HL-60 (cell line): ENCODE measurements at regions not wholly inside any gene's neighbourhood (a gene's known extent, or its start where the extent isn't known, plus 50 kb on each side); places are given as distances from the start of the nearest gene placed in this dataset.

Source experiments
- DNase-seq, 2 experiments: peaks; one replicate each; pipeline ENCODE4 v3.0.0-alpha.2; 2010 to 2020; ENCODE audit warnings: low read depth in 1 of 2, low spot score in 1 of 2
- H3K27ac ChIP-seq: fragments of 250-450 bp; sonication (Bioruptor Pico); replicated peaks from 2 replicates; pipeline ENCODE4 v1.5.1; 2020; ENCODE audit warnings: mild to moderate bottlenecking, moderate library complexity
- H3K27me3 ChIP-seq: fragments of 250-450 bp; sonication (Bioruptor Pico); 2 replicates; pipeline ENCODE4 v1.5.1; 2021; ENCODE audit warnings: mild to moderate bottlenecking, moderate library complexity; ENCODE audit not compliant: insufficient read depth, poor library complexity, severe bottlenecking
- H3K4me3 ChIP-seq: replicated peaks from 2 replicates; pipeline ENCODE4 v1.5.1; 2011; ENCODE audit warnings: mild to moderate bottlenecking, control low read depth, low read length; ENCODE audit not compliant: insufficient read depth
- GABPA ChIP-seq: IDR thresholded peaks from 2 replicates; pipeline ENCODE4 v1.6.1; 2012; ENCODE audit warnings: low read depth
- POLR2AphosphoS5 ChIP-seq: IDR thresholded peaks from 2 replicates; pipeline ENCODE4 v1.6.1; 2012; ENCODE audit warnings: low read depth
- SPI1 ChIP-seq: IDR thresholded peaks from 2 replicates; pipeline ENCODE4 v1.6.1; 2012; ENCODE audit warnings: low read depth, mild to moderate bottlenecking, borderline replicate concordance
- TF ChIP-seq, protein P1 (sequence below): IDR thresholded peaks from 2 replicates; pipeline ENCODE4 v1.6.1; 2012; ENCODE audit warnings: low read depth; ENCODE audit not compliant: insufficient replicate concordance
- TF ChIP-seq, protein P2 (sequence below): IDR thresholded peaks from one replicate; pipeline ENCODE4 v1.5.1; 2011; ENCODE audit warnings: low read length, control low read depth, inconsistent platforms; ENCODE audit not compliant: insufficient read depth

DNA sequence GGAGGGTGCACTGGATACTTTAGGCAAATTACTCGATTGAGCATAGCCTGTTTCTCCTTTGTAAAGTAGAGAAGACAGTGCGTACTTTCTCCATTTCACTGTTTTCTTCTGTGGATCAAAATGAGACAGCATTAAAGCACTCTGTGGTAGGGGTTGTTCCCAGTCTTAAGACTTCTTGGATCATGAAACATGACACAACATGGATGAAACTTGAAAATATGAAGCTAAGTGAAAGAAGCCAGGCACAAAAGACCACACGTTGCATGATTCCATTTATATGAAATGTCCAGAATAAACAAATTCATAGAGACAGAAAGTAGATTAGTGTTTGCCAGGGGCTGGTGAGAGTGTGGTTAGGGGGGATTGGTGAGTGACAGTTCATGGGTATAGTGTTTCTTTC lies 61.8 kb upstream of the MED9 start:
- Histone ChIP-seq H3K27ac (no peak overlapping the region), H3K4me3 (no peak overlapping the region), H3K27me3 (no peaks in the 10 kb centered on the region)
- TF ChIP-seq, protein P1, sequence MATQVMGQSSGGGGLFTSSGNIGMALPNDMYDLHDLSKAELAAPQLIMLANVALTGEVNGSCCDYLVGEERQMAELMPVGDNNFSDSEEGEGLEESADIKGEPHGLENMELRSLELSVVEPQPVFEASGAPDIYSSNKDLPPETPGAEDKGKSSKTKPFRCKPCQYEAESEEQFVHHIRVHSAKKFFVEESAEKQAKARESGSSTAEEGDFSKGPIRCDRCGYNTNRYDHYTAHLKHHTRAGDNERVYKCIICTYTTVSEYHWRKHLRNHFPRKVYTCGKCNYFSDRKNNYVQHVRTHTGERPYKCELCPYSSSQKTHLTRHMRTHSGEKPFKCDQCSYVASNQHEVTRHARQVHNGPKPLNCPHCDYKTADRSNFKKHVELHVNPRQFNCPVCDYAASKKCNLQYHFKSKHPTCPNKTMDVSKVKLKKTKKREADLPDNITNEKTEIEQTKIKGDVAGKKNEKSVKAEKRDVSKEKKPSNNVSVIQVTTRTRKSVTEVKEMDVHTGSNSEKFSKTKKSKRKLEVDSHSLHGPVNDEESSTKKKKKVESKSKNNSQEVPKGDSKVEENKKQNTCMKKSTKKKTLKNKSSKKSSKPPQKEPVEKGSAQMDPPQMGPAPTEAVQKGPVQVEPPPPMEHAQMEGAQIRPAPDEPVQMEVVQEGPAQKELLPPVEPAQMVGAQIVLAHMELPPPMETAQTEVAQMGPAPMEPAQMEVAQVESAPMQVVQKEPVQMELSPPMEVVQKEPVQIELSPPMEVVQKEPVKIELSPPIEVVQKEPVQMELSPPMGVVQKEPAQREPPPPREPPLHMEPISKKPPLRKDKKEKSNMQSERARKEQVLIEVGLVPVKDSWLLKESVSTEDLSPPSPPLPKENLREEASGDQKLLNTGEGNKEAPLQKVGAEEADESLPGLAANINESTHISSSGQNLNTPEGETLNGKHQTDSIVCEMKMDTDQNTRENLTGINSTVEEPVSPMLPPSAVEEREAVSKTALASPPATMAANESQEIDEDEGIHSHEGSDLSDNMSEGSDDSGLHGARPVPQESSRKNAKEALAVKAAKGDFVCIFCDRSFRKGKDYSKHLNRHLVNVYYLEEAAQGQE = no peak
- TF ChIP-seq POLR2AphosphoS5 = no peak
- no peak for DNase-seq

DNA sequence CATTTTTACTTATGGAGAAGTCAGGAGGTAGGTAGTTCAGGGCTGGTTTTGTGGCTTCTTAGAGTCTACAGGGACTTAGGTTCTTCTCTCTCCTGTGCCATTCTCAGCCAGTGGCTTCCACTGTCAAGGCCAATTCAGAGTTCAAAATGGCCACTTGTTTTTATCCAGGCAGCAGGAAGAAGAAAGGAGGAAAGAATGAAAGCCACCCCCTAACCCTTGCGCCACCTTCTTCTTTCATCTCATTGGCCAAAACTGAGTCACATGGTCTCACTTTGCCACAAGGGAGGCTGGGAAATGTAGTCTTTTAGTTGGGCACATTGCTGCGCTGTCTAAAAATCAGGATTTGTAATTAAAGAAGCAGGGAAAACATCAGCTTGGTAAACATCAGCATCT lies 60.8 kb upstream of the MED9 start:
- DNase-seq = peak; percentile 49 to 77
- Histone ChIP-seq H3K4me3 (no peak overlapping the region), H3K27me3 (no peaks in the 10 kb centered on the region), H3K27ac (peak overlapping the region; percentile 73)
- TF ChIP-seq POLR2AphosphoS5 (no peak), GABPA (no peak), SPI1 (no peak)

DNA sequence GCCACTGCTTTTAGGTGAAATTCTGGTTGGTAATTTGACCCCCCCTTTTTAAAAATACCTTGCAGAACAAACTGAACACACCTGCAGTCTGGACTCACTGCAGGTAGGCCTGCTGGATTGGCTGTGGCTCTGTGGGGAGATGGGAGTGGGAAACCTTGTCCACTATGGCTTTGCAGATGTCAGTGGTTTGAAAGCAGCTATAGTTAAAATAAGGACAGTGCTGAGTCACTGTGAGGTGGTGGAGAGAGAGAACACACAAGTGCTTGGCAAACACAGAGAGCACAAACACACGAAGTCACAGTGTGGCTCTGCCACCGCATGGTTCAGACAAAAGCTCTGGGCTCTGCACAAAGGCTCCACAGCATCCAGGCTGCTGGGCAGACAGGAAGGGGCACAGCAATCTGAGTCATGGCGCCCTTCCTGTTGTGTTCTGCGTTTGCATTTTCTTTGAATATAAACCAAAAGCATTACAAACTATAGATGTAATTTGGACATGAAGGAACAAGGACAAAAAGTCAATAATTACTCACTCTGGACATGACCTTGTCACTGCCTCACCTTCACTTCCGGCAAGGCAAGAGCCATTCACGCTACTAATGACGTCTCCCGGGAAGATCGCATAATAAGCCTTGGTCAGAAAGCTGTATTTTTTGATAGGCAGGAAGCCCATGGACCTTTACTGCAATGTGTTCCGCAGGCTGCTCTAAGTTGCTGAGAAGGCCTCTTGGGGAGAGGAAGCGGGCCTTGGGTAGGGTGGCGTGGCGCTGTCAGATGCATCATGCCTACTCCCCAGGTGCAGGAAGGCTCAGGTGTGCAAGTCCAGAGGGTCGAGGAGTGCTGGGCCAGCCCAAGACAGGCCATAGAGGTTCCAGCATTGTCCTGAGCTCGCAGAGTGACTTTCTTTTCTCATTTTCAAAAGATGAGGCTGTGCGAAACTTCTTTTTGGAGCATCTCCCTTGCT lies 60.1 kb upstream of the MED9 start:
- H3K4me3 ChIP-seq = no peak overlapping the region
- no peaks in the 10 kb centered on the region for H3K27me3 ChIP-seq
- TF ChIP-seq GABPA (no peak), SPI1 (no peak), POLR2AphosphoS5 (no peak)
- TF ChIP-seq, protein P2, sequence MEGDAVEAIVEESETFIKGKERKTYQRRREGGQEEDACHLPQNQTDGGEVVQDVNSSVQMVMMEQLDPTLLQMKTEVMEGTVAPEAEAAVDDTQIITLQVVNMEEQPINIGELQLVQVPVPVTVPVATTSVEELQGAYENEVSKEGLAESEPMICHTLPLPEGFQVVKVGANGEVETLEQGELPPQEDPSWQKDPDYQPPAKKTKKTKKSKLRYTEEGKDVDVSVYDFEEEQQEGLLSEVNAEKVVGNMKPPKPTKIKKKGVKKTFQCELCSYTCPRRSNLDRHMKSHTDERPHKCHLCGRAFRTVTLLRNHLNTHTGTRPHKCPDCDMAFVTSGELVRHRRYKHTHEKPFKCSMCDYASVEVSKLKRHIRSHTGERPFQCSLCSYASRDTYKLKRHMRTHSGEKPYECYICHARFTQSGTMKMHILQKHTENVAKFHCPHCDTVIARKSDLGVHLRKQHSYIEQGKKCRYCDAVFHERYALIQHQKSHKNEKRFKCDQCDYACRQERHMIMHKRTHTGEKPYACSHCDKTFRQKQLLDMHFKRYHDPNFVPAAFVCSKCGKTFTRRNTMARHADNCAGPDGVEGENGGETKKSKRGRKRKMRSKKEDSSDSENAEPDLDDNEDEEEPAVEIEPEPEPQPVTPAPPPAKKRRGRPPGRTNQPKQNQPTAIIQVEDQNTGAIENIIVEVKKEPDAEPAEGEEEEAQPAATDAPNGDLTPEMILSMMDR = no peak
- TF ChIP-seq, protein P1 = no peak
- peak overlapping the region; percentile 73 for H3K27ac ChIP-seq
- peak in 1 of 2 experiments; percentile 11 for DNase-seq

DNA sequence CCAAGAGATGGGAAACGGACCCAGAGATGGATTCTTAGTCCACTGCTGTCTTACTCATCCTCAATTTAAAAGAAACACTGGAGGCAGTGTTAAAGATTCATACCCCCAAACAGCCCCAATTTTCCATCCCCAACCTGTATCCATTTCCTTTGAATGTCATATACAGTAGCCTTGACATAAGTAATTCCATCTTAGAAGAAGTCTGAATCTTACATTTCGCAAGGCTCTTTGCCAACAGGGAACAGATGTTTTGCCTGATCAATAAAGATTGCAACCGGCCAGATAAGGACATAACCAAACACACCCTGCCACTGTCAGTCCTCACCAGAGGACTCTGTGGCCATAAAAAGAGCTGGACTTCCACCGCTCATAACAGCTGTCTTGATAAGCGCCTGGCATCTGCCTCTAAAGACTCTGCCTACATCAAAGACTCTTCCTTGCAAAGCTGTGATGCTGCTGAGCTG lies 59.0 kb upstream of the MED9 start:
- H3K27ac ChIP-seq = no peak overlapping the region
- DNase-seq = no peak
- TF ChIP-seq, protein P2 = no peak
- TF ChIP-seq GABPA = no peak
- TF ChIP-seq POLR2AphosphoS5 = no peak
- H3K4me3 ChIP-seq = no peak overlapping the region
- H3K27me3 ChIP-seq = no peaks in the 10 kb centered on the region

DNA sequence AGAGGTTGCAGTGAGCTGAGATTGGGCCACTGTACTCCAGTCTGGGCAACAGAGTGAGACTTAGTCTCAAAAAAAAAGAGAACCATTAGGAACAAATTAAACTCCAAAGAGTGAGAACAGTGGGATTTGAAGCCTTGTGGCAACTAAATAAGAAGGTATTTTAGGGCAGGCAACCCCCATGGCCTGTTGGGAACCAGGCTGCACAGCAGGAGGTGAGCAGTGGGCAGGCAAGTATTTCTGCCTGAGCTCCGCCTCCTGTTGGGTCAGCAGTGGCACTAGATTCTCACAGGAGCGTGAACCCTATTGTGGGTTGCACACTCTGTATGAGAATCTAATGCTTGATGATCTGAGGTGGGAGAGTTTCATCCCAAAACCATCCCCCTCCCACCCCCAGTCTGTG lies 57.6 kb upstream of the MED9 start:
- DNase-seq = no peak
- H3K4me3 ChIP-seq = no peak overlapping the region
- TF ChIP-seq POLR2AphosphoS5 (no peak), SPI1 (no peak), GABPA (no peak)
- TF ChIP-seq, protein P2 = no peak
- TF ChIP-seq, protein P1 = no peak
- H3K27ac ChIP-seq = no peak overlapping the region
- no peaks in the 10 kb centered on the region for H3K27me3 ChIP-seq
